NCI-H1436 (cell line): ENCODE measurements at regions not wholly inside any gene's neighbourhood (a gene's known extent, or its start where the extent isn't known, plus 50 kb on each side); places are given as distances from the start of the nearest gene placed in this dataset.

Experiments used
- DNase-seq: peaks from one replicate; lab custom pipeline; 2025; lab: John Stamatoyannopoulos, UW

DNA sequence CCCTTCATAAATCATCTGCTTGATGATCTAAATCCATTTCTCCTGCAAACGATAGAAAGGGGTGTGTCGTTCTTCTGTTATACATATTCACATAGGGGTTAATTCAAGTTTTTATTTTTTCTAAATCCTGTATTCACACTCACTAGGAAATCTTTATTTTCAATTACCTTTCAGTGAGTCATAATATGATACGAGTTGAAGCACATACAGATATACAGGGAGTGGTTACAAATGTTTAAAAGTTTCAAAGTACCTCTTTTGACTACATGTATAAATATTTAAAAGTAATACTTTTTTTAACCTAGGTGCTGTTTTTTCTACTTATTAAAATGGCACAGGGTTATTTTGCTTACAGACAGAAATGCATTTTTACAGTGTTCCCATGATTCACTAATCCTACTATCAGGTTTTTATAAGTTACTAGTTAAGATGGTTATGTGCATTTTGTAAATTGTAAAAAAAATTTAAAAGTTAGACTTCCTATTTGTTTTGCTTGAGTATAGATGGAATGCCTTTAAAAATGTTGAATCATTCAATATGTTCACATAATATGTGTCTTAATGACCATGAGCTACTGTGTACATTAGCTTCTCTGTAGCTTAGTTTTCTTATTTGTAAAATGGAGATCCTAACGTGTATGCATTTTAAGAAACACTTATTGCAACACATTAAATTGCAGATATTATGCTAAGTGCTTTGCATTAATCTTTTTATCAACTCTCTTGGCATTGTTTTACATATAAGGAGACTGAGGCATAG lies 1378.1 kb downstream of the DSC3 start:
- no peak for DNase-seq

DNA sequence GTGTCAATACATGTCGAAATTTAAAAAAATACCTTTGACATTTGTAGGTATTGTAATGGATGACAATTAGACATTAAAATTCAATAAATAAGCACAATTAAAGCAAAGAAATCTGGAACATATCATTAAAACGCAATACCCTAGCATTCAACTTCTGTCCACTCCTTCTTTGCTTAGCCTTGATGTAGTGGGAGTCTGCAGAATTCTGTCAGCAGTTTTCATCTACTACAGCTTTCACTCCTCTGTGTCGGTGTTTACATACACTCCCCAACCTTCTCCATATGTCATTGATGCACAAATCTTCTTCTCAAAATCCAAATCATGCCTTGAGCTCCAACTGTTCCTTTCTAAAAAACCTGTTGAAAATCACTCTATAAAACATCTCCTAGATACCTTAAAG lies 1380.6 kb downstream of the DSC3 start:
- no peak for DNase-seq

DNA sequence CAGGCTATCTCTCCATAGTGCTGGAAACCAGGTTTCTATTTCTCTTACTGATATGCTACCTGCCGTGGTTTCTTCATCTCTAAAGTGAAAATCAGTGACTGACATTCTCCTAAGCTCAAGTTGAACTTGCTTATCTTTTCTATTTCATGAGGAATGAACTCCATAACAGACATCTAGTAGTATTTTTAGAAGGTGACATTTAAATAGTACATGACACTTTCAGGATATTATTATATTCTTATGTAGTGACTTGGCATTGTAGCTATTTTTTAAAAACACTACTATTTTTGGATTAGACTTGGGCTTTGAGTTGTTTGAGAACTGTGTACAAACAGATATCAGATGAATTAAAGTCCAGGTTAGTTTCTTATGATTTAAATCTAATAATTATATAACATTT lies 1381.8 kb downstream of the DSC3 start:
- no peak for DNase-seq

DNA sequence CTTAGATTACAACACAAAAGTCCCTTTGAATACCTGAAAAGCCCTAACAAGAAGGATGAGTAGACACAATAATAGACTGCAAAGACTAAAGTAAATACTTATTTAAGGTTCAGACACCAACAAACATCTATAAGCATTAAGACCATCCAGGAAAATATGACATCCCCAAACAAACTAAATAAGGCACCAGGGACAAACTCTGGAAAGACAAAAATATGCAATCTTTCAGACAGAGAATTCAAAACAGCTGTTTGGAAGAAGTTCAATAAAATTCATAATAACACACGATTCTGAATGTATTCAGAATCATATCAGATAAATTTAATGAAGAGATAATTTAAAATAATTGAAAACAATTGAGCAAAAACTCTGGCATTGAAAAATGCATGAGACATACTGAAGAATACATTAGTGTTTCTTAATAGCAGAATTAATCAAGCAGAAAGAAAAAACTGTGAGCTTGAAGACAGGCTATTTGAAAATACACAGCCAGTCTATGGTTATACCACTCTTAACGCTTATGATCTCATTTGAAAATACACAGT lies 1388.8 kb downstream of the DSC3 start:
- DNase-seq: no peak

DNA sequence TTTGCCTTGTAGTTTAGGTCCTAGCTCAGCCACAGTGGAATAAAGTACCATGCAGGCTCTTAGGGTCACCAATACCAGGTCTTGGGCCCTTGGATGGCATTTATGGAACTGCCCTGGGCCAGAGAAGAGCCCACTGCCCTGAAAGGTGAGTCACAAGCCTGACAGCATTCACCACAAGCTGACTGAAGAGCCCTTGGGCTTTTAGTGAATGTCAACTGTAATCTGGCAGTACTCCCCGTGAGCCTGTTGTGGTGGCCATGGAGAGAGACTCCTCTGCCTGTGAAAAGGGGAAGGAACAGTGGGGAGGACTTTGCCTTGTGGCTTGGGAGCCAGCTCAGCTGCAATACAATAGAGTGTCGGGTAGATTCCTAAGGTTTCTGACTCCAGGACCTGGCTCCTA lies 1389.7 kb downstream of the DSC3 start:
- no peak for DNase-seq

DNA sequence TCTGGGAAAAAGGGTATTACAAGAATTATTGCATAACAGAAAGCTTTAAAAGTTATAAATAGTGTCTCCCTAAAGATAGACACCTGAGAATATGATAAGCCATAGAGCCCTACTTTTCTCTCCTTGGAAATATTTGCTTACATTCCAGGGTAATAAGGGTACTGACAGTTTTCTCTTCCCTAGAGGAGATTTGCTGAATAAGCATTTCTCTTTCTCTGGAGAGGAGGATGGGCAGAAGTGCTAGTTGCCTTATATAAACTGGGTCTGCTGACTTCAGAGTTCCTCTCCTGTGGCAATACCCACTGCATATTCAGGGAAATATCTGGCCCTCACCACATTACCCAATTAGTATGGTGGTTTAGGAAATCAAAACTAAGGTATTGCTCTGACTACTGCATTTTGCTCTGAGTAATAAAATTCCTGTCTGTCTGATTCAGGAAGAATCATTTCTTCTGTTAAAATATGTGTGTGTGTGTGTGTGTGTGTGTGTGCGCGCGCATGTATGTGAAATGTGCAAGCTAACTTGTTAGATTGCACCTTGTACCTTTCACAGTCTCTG lies 1391.3 kb downstream of the DSC3 start:
- DNase-seq: no peak

DNA sequence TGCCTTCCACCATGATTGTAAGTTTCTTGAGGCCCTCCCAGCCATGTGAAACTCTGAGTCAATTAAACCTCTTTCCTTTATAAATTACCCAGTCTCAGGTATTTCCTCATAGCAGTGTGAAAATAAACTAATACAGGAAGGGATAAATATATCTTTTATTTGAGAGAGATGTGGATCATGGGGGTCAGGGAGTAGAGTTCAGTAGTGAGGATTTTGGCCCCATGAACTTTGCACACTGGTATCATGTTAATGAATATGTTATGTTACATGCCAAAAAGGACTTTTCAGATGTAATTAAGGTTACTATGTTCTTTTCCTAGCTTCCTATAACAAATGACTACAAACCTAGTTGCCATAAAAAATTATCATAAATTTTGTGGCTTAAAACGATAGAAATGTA lies 1393.7 kb downstream of the DSC3 start:
- DNase-seq: no peak

DNA sequence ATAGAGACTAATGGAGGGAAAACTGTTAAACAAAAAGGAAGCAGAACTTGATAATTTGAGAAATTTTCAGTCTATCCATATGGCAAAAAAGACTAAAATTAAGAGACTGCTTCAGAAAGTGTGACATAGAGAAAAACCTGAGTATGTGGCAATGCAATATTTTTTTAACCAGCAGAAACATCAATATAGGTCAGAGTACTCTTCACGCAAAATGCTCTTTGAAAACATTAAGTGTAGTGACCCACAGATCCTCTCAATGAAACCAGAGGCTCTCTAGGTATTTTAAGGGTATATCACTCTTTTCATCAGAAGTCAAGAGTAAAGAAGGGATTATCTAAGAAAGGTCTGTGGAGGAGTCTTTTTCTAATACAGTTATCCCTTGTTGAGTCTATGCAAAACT lies 1394.8 kb downstream of the DSC3 start:
- no peak for DNase-seq

DNA sequence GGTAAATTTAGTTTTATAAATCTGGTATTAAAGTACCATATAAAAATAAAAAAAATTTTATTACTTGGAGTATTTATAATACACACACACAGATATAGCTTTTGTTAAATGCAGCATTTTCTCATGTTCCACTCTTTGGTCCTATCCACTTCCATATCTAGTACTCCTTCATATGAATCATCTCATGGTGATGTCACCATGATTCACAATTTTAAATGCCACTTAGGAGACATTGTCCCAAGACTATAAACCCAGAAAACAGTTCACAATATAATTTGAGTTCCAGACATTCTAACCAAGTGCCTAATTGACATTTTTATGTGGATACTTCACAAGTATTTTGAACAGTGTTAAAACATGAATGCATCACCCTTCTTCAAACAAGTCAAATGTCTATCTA lies 1398.3 kb downstream of the DSC3 start:
- no peak for DNase-seq

DNA sequence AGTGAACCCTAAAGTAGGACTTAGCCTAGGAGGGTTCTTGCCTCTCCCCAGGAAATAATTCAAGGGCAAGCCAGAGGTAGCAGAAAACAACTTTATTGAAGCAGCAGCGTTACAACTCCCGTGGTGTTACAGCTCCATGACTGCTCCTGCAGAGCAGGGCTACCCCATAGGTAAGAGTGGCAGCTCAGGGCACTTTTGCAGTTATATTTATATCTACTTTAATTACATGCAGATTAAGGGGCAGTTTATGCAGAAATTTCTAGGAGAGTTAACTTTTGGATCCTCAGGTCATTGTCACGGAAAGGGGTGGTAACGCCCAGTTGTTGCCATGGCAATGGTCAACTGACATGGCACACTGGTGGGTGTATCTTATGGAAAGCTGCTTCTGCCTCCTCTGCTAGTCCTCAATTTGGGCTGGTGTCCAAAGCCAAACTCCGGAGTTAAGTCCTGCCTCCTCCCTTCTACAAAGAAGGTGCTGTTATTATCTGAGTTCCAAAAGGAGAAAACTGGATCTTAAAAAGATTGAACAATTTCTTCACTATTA lies 1413.0 kb downstream of the DSC3 start:
- DNase-seq: no peak

DNA sequence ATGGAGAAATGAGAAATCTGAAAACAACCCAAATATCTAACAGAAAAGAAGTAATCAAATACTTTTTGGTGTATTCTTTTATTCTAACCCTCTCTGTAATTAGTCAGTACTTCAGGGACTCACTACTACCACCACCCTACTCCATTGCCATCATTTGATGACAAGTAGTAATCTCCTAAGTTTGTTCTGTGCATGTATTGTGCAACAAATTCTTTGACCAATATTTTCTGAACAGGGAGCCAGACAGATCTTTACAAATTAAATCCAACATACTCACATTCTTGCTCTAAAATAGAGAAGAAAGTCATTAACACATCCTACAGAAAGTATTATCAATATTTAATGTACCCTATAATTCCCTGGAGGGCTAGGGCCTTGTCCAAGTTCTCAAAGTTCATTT lies 1416.4 kb downstream of the DSC3 start:
- no peak for DNase-seq

DNA sequence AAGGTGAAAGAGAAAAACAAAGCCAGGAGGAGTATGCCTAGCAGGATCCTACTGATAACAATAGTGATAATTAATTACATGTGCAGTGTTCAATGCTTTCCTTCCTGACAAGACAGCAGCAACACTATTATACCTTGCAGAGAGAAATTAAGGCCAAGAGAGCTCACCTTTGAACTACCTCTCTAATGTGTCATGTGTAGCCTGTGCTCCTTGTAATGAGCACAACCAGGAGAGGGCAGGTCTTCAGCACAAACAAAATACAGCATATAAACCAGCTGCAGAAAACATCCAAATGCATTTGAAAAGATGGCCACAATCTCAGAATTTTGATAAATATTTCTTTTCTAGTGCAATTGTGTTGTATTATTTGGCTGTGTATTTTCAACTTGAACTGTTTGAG lies 1425.7 kb downstream of the DSC3 start:
- DNase-seq: no peak

DNA sequence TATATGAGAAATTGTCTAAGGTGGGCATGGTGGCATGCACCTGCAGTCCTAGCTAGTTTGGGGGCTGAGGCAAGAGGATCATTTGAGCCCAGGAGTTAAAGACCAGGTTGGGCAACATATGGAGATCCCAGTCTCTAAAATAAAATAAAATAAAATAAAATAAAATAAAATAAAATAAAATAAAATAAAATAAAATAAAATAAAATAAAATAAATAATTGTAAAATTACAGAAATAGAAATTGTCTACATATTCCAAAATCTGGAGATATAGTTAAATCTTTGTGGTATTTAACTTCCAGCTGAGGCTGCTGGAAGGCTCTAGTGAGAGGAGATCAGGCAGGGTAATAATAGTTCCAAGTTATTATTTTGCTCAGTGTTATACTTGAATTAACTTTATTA lies 1432.1 kb upstream of the CDH2 start:
- DNase-seq: no peak

DNA sequence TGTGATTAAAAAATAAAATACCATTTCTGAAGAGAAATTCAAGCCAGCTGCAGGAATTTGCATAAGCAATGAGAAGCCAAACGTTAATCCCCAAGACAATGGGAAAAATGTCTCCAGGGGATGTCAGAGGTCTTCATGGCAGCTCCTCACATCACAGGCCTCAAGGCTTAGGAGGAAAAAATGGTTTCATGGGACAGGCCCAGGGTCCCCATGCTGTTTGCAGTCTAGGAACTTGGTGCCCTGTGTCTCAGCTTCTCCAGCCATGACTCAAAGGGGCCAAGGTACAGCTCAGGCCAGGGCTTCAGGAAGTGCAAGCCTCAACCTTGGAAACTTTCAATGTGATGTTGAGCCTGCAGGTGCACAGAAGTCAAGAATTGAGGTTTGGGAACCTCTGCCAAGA lies 1428.4 kb upstream of the CDH2 start:
- DNase-seq: no peak

DNA sequence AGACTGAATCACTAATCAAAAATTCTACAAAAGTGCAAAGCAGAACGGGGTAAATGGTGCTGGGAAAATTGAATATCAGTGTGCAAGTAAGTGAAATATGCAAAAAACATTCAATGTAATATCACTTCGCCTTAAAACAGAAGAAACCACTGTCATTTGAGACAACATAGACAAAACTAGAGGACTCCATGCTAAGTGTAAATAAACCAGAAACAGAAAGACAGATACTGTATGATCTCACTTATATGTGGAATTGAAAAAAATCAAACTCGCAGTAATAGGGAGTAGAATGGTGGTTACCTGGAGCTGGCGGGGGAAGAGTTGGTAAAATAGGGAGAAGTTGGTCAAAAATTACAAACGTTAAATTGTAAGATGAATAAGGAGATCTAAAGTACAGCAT lies 1420.0 kb upstream of the CDH2 start:
- DNase-seq: no peak

DNA sequence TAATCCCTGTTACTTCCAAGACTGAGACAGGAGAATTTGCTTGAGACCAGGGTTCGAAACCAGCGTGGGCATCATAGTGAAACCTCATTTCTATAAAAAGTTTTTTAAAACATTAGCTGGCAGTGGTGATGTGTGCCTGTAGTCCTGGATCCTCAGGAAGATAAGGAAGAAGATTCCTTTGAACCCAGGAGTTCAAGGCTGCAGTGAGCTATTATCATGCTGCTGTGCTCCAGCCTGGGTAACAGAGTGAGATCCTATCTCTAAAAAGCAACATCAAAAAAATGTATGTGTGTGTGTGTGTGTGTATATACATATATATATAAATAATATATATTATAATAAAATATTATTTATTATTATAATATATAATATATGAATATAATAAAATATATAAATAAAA lies 1417.6 kb upstream of the CDH2 start:
- DNase-seq: no peak

DNA sequence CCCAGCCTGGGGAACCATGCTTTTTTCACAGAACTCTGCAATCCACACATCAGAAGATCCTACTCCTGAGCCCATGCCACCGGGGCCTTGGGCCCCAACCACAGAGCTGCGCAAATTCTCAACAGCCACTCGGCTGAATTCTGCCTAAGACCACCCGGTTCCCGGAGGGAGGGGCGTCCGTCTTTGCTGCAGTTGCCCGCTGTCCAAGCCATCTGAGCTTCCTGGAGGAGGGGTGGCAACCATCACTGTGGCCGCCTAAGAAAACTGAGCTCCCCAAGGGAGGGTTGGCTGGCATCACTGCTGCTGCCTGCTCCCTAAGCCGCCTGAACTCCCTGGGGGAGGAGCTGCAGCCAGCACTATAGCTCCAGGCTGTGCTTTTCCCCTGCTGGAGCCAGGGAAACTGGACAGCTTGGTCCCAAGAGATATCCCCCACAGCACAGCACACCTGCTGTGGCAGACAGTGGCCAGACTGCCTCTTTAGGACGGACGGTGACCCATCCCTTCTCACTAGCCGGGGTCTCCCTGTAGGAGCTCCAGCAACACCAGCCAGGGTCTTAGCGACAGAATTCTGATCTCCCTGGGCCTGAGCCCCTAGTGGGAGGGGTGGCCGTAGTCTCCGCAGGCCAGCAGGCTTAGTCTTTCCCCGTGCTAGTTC lies 1411.6 kb upstream of the CDH2 start:
- no peak for DNase-seq

DNA sequence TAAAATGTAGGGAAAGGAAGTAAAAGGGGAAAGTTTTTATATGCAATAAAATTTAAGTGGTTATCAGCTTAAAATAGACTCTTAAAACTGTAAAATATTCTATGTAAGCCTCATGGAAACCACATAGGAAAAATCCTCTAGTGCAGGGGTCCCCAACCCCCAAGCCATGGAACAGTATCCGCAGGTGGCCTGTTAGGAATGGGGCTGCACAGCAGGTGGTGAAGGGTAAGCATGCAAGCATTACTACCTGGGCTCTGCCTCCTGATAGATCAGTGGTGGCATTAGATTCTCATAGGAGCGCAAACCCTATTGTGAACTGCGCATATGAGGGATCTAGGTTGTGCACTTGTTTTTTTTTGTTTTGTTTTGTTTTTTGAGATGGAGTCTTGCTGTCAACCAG lies 1409.3 kb upstream of the CDH2 start:
- no peak for DNase-seq

DNA sequence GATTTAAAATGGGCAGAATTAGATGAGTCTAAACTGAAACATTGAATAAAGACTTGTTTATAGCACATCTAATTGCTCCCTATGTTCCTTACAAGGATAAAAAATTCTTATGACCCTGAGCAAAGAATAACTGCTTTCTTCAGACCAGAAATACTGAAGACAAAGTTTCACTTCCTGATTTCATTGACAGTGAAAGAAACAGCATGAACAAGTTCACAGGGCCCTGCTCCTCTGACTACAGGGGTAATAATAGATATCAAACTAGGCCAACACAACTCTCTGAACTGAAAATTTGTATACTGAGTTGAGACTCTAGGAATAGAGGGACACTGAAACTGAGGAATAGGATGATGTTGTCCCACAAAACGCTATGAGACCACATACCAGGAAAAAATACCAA lies 1383.3 kb upstream of the CDH2 start:
- no peak for DNase-seq

DNA sequence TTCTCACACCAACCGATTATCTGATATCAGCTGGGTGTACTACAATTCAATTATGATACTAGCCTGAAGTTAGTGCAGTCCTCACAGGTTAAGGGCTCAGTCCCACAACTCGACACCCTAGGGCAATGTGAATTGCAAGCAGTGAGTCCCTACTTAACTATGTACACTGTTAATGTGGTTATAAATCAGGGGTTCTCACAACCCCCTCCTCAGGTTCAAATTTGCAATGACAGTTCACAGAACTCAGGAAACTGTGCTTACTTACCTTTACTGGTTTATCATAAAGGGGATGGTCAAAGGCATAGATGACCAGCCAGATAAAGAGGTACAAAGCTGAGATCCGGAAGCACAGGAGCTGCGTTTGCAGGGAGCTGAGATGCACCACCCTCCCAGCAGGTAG lies 1379.1 kb upstream of the CDH2 start:
- DNase-seq: no peak

DNA sequence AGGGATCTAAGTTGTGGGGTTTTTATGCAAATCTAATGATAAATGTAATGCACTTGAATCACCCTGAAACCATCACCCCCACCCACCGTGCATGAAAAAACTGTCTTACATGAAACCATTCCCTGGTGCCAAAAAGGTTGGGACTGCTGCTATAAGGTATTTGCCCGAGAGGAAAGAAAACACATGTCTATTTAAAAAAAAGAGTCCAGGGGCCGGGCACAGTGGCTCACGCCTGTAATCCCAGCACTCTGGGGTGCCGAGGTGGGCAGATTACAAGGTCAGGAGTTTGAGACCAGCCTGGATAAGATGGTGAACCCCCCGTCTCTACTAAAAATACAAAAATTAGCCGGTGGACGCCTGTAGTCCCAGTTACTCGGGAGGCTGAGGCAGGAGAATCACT lies 1372.8 kb upstream of the CDH2 start:
- no peak for DNase-seq

DNA sequence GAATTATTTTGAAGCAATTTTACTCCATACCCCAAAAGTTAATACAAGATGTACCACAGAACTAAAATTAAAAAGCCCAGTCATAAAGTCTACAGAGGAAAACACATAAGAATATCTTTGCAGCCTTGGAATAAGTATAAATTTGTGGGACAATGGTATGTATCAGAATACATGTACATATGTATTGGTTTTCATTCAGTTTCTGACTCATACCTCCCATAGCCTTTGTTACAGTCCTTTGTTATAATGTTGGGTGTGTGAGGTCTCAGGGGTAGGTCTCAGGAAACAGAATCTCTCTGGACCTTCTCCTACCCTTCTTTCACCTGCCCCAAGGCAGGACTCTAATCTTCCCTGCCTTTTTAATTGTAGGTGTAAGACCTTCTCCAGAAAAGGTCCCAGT lies 1370.7 kb upstream of the CDH2 start:
- DNase-seq: no peak

DNA sequence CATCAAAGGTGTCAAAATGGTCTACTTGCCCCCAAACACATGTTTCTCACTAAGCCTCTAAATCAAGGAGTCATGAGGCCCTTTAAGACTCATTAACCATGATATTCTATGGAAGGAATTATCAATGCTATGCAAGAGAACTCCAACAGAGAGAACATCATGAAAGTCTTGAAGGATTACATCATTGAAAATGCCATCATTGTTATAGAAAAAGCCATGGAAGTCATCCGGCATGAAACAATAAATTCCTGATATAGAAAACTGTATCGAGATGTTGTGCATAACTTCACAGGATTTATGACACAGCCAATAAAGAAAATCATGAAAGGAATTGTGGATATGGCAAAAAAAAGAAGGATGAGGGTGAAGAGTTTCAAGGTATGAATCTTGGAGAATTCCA lies 1363.6 kb upstream of the CDH2 start:
- no peak for DNase-seq
